ENCODE measurements at regions not wholly inside any gene's neighbourhood (a gene's known extent, or its start where the extent isn't known, plus 50 kb on each side); places are given as distances from the start of the nearest gene placed in this dataset.
"Not testable (repeated sequence)": the region's sequence is repeated elsewhere in the genome, so short reads cannot be mapped to it uniquely, and the experiment has no call there.

DNA sequence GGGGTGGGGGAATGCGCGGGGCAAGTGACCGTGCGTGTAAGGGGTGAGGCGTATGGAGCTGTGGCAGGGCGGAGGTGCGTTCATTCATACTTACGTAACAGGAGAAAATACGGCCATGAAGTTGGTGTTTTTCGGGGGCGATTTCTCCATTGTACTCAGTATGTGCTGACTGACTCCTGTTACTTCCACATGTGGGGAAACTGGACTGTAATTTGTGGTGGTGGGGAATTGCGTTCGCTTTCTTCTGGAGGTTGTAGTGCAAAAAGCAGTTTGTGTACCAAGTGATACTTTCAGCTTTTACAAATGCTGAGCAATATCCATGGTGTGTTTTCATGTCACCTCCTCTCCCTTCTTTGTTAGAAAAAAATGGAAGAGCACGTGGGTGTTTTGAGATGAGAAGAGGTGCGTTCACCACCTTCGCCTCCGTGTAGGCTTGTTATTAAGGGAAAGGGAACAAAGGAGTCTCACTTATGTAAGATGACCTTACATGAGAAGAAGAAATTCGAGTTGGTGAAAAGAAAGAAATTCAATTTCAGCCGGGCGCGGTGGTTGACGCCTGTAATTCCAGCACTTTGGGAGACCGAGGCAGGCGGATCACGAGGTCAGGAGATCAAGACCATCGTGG lies 181.1 kb upstream of the NOTCH2NLA start (continued):
- TF ChIP-seq NR2C1 (IDR thresholded peaks at IDR 0.05); MYNN (CRISPR knock-in tag; IDR thresholded peaks at IDR 0.05); PBX2 (CRISPR knock-in tag; IDR thresholded peaks at IDR 0.05; ENCODE audit: low read depth); JUND (tag; IDR thresholded peaks at IDR 0.05; ENCODE audit: borderline replicate concordance, low read depth, low read length): not testable (repeated sequence)
- TF ChIP-seq NR2C1 (tag; IDR thresholded peaks at IDR 0.05) (peak; percentile 70), NKRF (IDR thresholded peaks at IDR 0.05; ENCODE audit: borderline replicate concordance) (peak; percentile 67), MBD2 (IDR thresholded peaks at IDR 0.05; ENCODE audit: borderline replicate concordance, low read depth) (peak; percentile 94), MYNN (IDR thresholded peaks at IDR 0.05) (peak; percentile 85; the same call in 1 of the 2 replicates), NFXL1 (CRISPR knock-in tag; IDR thresholded peaks at IDR 0.05) (peak; percentile 96), PBX2 (tag; conservative IDR thresholded peaks at IDR 0.05; ENCODE audit: low read depth) (0 out of 2 replicates have a peak, but pooled peaks have one; percentile 12), MEF2D (tag; conservative IDR thresholded peaks at IDR 0.05; ENCODE audit: low read depth) (peak; percentile 77), NFIC (IDR thresholded peaks at IDR 0.05) (peak; percentile 83), NUFIP1 (IDR thresholded peaks at IDR 0.05; ENCODE audit: partially characterized antibody) (peak; percentile 71), FOXP4 (CRISPR knock-in tag; IDR thresholded peaks at IDR 0.05; ENCODE audit: borderline replicate concordance) (0 out of 2 replicates have a peak, but pooled peaks have one; percentile 31), SOX6 (IDR thresholded peaks at IDR 0.05) (peak; percentile 74), GTF2F1 (IDR thresholded peaks at IDR 0.05; ENCODE audit: low read depth, low read length) (peak; percentile 89), TAF9B (IDR thresholded peaks at IDR 0.05; ENCODE audit: partially characterized antibody) (peak; percentile 94), STAT5A (IDR thresholded peaks at IDR 0.05; ENCODE audit: borderline replicate concordance, low read length) (peak; percentile 65; the same call in 1 of the 2 replicates), JUND (IDR thresholded peaks at IDR 0.05; ENCODE audit: borderline replicate concordance, low read depth, low read length) (peak; percentile 34; the same call in 1 of the 2 replicates)
- TF ChIP-seq, protein P1, sequence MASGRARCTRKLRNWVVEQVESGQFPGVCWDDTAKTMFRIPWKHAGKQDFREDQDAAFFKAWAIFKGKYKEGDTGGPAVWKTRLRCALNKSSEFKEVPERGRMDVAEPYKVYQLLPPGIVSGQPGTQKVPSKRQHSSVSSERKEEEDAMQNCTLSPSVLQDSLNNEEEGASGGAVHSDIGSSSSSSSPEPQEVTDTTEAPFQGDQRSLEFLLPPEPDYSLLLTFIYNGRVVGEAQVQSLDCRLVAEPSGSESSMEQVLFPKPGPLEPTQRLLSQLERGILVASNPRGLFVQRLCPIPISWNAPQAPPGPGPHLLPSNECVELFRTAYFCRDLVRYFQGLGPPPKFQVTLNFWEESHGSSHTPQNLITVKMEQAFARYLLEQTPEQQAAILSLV (tag; IDR thresholded peaks at IDR 0.05): peak; percentile 57; the same call in 1 of the 2 replicates
- TF ChIP-seq, protein P2, sequence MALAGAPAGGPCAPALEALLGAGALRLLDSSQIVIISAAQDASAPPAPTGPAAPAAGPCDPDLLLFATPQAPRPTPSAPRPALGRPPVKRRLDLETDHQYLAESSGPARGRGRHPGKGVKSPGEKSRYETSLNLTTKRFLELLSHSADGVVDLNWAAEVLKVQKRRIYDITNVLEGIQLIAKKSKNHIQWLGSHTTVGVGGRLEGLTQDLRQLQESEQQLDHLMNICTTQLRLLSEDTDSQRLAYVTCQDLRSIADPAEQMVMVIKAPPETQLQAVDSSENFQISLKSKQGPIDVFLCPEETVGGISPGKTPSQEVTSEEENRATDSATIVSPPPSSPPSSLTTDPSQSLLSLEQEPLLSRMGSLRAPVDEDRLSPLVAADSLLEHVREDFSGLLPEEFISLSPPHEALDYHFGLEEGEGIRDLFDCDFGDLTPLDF (CRISPR knock-in tag; IDR thresholded peaks at IDR 0.05): peak; percentile 58; the same call in 1 of the 2 replicates

Data from K562 (cell line).